ENCODE measurements at regions not wholly inside any gene's neighbourhood (a gene's known extent, or its start where the extent isn't known, plus 50 kb on each side); places are given as distances from the start of the nearest gene placed in this dataset.

DNA sequence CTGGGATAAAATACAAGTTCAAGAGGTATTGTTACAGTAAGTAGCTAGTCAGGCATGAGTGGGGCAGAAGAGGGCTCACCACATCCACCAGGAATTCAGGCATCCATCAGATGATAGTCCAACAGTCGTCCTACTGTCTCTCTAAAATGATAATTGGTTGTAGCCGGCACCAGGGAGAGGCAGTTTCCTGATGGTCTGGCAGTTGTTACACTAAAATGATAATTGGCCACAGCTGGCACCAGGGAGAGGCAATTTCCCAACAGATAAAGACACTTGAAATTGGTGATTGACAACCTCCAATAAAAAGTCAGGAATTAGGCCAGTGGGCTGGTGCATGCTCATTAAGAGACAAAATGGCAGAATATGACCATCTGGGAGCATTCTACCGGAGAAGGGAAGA lies 545.8 kb downstream of the AMY1C start:
- WGBS (ENCODE audit: insufficient coverage) = no CpG with 5 or more reads among the region's 3 CpGs
- H3K4me1 ChIP-seq (ENCODE audit: control insufficient read depth in 2 of 2, insufficient read depth in 2 of 2, low read length in 2 of 2) = no peaks in the 10 kb centered on the region
- Mint-ChIP-seq H3K27me3 (no peaks in the 10 kb centered on the region), H3K27ac (no peak overlapping the region), H3K4me1 (no peaks in the 10 kb centered on the region), H3K4me3 (no peak overlapping the region), H3K9me3 (ENCODE audit: insufficient read depth) (no peaks in the 10 kb centered on the region)
- POLR2A ChIA-PET = no interaction called here
- no peak overlapping the region for H3K4me2 ChIP-seq (replicated peaks; ENCODE audit: low read depth, low read length, poor library complexity, severe bottlenecking)
- H3K27ac ChIP-seq (ENCODE audit: low read length in 2 of 2) = no peak overlapping the region
- no peak overlapping the region for H3K9ac ChIP-seq (ENCODE audit: low read length)
- intact Hi-C loops (cut with micrococcal nuclease) = no loop called here
- ATAC-seq (ENCODE audit: low read depth) (no peak), DNase-seq (no peak)
- no peak for TF ChIP-seq EZH2 (IDR thresholded peaks at IDR 0.05; ENCODE audit: borderline replicate concordance, insufficient read depth, low read depth, low read length, poor library complexity, severe bottlenecking)
- TF ChIP-seq, protein P1, sequence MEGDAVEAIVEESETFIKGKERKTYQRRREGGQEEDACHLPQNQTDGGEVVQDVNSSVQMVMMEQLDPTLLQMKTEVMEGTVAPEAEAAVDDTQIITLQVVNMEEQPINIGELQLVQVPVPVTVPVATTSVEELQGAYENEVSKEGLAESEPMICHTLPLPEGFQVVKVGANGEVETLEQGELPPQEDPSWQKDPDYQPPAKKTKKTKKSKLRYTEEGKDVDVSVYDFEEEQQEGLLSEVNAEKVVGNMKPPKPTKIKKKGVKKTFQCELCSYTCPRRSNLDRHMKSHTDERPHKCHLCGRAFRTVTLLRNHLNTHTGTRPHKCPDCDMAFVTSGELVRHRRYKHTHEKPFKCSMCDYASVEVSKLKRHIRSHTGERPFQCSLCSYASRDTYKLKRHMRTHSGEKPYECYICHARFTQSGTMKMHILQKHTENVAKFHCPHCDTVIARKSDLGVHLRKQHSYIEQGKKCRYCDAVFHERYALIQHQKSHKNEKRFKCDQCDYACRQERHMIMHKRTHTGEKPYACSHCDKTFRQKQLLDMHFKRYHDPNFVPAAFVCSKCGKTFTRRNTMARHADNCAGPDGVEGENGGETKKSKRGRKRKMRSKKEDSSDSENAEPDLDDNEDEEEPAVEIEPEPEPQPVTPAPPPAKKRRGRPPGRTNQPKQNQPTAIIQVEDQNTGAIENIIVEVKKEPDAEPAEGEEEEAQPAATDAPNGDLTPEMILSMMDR (IDR thresholded peaks at IDR 0.05) = no peak
- no peak overlapping the region for H2AFZ ChIP-seq (ENCODE audit: insufficient read depth, low read depth, low read length, poor library complexity, severe bottlenecking)
- no peaks in the 10 kb centered on the region for H4K20me1 ChIP-seq (ENCODE audit: control insufficient read depth, insufficient read depth, low read length, poor library complexity, severe bottlenecking)
- no peaks in the 10 kb centered on the region for H3K79me2 ChIP-seq (ENCODE audit: control insufficient read depth, insufficient read depth, low read length)
- CTCF ChIA-PET = no interaction called here
- no peaks in the 10 kb centered on the region for H3K36me3 ChIP-seq (replicated peaks in 1 of 2; ENCODE audit: control extremely low read depth in 1 of 2, control insufficient read depth in 1 of 2, extremely low read depth in 1 of 2, insufficient read depth in 2 of 2, low read length in 1 of 2)
- H3K27me3 ChIP-seq (replicated peaks in 1 of 4; ENCODE audit: control extremely low read depth in 1 of 4, control insufficient read depth in 3 of 4, insufficient read depth in 4 of 4, low read length in 3 of 4) = no peaks in the 10 kb centered on the region
- no peak overlapping the region for H3K4me3 ChIP-seq (ENCODE audit: control extremely low read depth in 1 of 5, extremely low read depth in 1 of 5, insufficient read depth in 1 of 5, low read depth in 2 of 5, low read length in 4 of 5)
- peaks cover 0 to 1% (median 0%) of the 10 kb centered on the region in 3 donors for H3K9me3 ChIP-seq (ENCODE audit: control extremely low read depth in 1 of 3, control insufficient read depth in 2 of 3, insufficient read depth in 1 of 3, low read length in 2 of 3)

DNA sequence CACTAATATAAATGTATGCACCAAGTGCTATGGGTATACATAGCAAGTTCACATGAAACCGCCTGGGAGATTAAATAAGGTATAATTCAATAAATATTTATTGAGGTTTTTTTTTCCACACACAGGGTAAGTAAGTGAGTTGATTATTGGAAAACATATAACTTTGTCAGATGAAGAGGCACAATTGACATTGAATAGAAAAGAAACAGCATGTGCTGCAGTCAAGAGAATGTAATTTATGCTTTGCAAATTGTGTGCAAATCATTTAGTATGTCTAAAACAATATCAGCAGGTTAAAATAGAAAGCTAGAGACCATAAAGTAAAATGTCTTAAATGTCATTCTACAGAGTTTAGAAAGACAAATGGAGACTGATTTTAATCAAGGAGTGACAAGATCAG lies 560.0 kb downstream of the AMY1C start:
- Mint-ChIP-seq H3K4me1 (no peaks in the 10 kb centered on the region), H3K27me3 (no peaks in the 10 kb centered on the region), H3K4me3 (no peak overlapping the region), H3K9me3 (ENCODE audit: insufficient read depth) (peaks cover 3% of the 10 kb centered on the region), H3K27ac (no peak overlapping the region)
- H3K9ac ChIP-seq (ENCODE audit: low read length) = no peak overlapping the region
- no peaks in the 10 kb centered on the region for H3K36me3 ChIP-seq (replicated peaks in 1 of 2; ENCODE audit: control extremely low read depth in 1 of 2, control insufficient read depth in 1 of 2, extremely low read depth in 1 of 2, insufficient read depth in 2 of 2, low read length in 1 of 2)
- H3K4me1 ChIP-seq (ENCODE audit: control insufficient read depth in 2 of 2, insufficient read depth in 2 of 2, low read length in 2 of 2) = no peaks in the 10 kb centered on the region
- TF ChIP-seq, protein P1 (IDR thresholded peaks at IDR 0.05) = no peak
- TF ChIP-seq EZH2 (IDR thresholded peaks at IDR 0.05; ENCODE audit: borderline replicate concordance, insufficient read depth, low read depth, low read length, poor library complexity, severe bottlenecking) = no peak
- DNase-seq (no peak), ATAC-seq (ENCODE audit: low read depth) (no peak)
- ChIA-PET POLR2A (no interaction called here), CTCF (no interaction called here)
- no CpG with 5 or more reads among the region's 1 CpG for WGBS (ENCODE audit: insufficient coverage)
- no peak overlapping the region for H3K4me3 ChIP-seq (ENCODE audit: control extremely low read depth in 1 of 5, extremely low read depth in 1 of 5, insufficient read depth in 1 of 5, low read depth in 2 of 5, low read length in 4 of 5)
- no peaks in the 10 kb centered on the region for H4K20me1 ChIP-seq (ENCODE audit: control insufficient read depth, insufficient read depth, low read length, poor library complexity, severe bottlenecking)
- no peak overlapping the region for H3K27ac ChIP-seq (ENCODE audit: low read length in 2 of 2)
- H3K79me2 ChIP-seq (ENCODE audit: control insufficient read depth, insufficient read depth, low read length) = no peaks in the 10 kb centered on the region
- no peak overlapping the region for H3K4me2 ChIP-seq (replicated peaks; ENCODE audit: low read depth, low read length, poor library complexity, severe bottlenecking)
- H2AFZ ChIP-seq (ENCODE audit: insufficient read depth, low read depth, low read length, poor library complexity, severe bottlenecking) = no peak overlapping the region
- intact Hi-C loops (cut with micrococcal nuclease) = no loop called here
- H3K27me3 ChIP-seq (replicated peaks in 1 of 4; ENCODE audit: control extremely low read depth in 1 of 4, control insufficient read depth in 3 of 4, insufficient read depth in 4 of 4, low read length in 3 of 4) = no peaks in the 10 kb centered on the region
- H3K9me3 ChIP-seq (ENCODE audit: control extremely low read depth in 1 of 3, control insufficient read depth in 2 of 3, insufficient read depth in 1 of 3, low read length in 2 of 3) = no peaks in the 10 kb centered on the region
